Ammon's horn (tissue), 1 donor: ENCODE measurements at regions not wholly inside any gene's neighbourhood (a gene's known extent, or its start where the extent isn't known, plus 50 kb on each side); places are given as distances from the start of the nearest gene placed in this dataset.
"Not testable (repeated sequence)": the region's sequence is repeated elsewhere in the genome, so short reads cannot be mapped to it uniquely, and the experiment has no call there.

Source experiments
- DNase-seq: peaks from one replicate; pipeline ENCODE4 v3.0.0-alpha.2; 2016; ENCODE audit warnings: low spot score

- no peak for DNase-seq
Observed at GRCh38 chr10:23493711-23494110, 54.8 kb downstream of the OTUD1 start.

- DNase-seq: no peak
Observed at GRCh38 chr10:23496727-23497126, 57.9 kb downstream of the OTUD1 start.

- no peak for DNase-seq
Observed at GRCh38 chr10:23499372-23500132, 60.7 kb downstream of the OTUD1 start.

- no peak for DNase-seq
Observed at GRCh38 chr10:23505797-23506465, 67.1 kb downstream of the OTUD1 start.

- no peak for DNase-seq
Observed at GRCh38 chr10:23512355-23513058, 73.6 kb downstream of the OTUD1 start.

- DNase-seq: not testable (repeated sequence)
Observed at GRCh38 chr10:23513621-23514020, 74.7 kb downstream of the OTUD1 start.

- DNase-seq: no peak
Observed at GRCh38 chr10:23514321-23514720, 75.4 kb downstream of the OTUD1 start.

- peak; percentile 70 for DNase-seq
Observed at GRCh38 chr10:23516530-23516929, 77.7 kb downstream of the OTUD1 start.

GRCh38 chr10:23517155-23517554, 78.3 kb downstream of the OTUD1 start:
- no peak for DNase-seq

- no peak for DNase-seq
Observed at GRCh38 chr10:23521735-23522134, 82.9 kb downstream of the OTUD1 start.

GRCh38 chr10:23522345-23522744, 83.5 kb downstream of the OTUD1 start:
- no peak for DNase-seq

- DNase-seq: no peak
Observed at GRCh38 chr10:23523251-23523650, 84.4 kb downstream of the OTUD1 start.

- DNase-seq: peak; percentile 73
Observed at GRCh38 chr10:23525406-23525805, 86.5 kb downstream of the OTUD1 start.

- DNase-seq: no peak
Observed at GRCh38 chr10:23528419-23528818, 89.5 kb downstream of the OTUD1 start.

- no peak for DNase-seq
Observed at GRCh38 chr10:23529625-23530024, 90.8 kb downstream of the OTUD1 start.

GRCh38 chr10:23530079-23530478, 91.2 kb downstream of the OTUD1 start:
- no peak for DNase-seq

GRCh38 chr10:23533212-23533611, 94.3 kb downstream of the OTUD1 start:
- no peak for DNase-seq

GRCh38 chr10:23534326-23534725, 95.5 kb downstream of the OTUD1 start:
- DNase-seq: no peak

GRCh38 chr10:23534761-23535160, 95.9 kb downstream of the OTUD1 start:
- no peak for DNase-seq

- no peak for DNase-seq
Observed at GRCh38 chr10:23535381-23535780, 96.5 kb downstream of the OTUD1 start.

GRCh38 chr10:23538968-23539367, 100.1 kb downstream of the OTUD1 start:
- no peak for DNase-seq

GRCh38 chr10:23540401-23541030, 101.6 kb downstream of the OTUD1 start:
- peak; percentile 49 for DNase-seq
